ENCODE measurements at regions not wholly inside any gene's neighbourhood (a gene's known extent, or its start where the extent isn't known, plus 50 kb on each side); places are given as distances from the start of the nearest gene placed in this dataset.

GRCh38 chr3:16697443-16698147 lies 92.4 kb upstream of the DAZL start:
- H3K27ac ChIP-seq (ENCODE audit: low read depth) = peak overlapping the region; percentile 90
- no peaks in the 10 kb centered on the region for H3K36me3 ChIP-seq (ENCODE audit: insufficient read depth)
- Mint-ChIP-seq H3K9me3 (peaks cover 7% of the 10 kb centered on the region; the same call in 2 of the 3 replicates), H3K36me3 (ENCODE audit: low read depth) (peaks cover 30% of the 10 kb centered on the region), H3K27me3 (ENCODE audit: insufficient read depth, low read depth, poor library complexity) (no peaks in the 10 kb centered on the region), H3K27ac (peak overlapping the region; percentile 22; the same call in 1 of the 2 replicates), H3K4me1 (peaks cover 35% of the 10 kb centered on the region), H3K4me3 (0 out of 3 replicates have a peak overlapping the region, but pooled peaks have one; percentile 19)
- H3K79me2 ChIP-seq (replicated peaks; ENCODE audit: insufficient read depth) = peaks cover 24% of the 10 kb centered on the region
- peak; percentile 52 for DNase-seq (ENCODE audit: low spot score)
- no peak for TF ChIP-seq POLR2AphosphoS5 (IDR thresholded peaks at IDR 0.05; ENCODE audit: low read depth)
- TF ChIP-seq EZH2phosphoT487 (IDR thresholded peaks at IDR 0.05; ENCODE audit: unreplicated experiment) = no peak
- TF ChIP-seq REST (IDR thresholded peaks at IDR 0.05; ENCODE audit: unreplicated experiment) = no peak
- TF ChIP-seq ETS1 (IDR thresholded peaks at IDR 0.05) = no peak
- TF ChIP-seq NANOG (IDR thresholded peaks at IDR 0.05; ENCODE audit: borderline replicate concordance) = 0 out of 2 replicates have a peak, but pooled peaks have one; percentile 10
- H3K4me2 ChIP-seq = peak overlapping the region; percentile 31
- H2AFZ ChIP-seq = no peak overlapping the region
- H3K27me3 ChIP-seq (ENCODE audit: insufficient read depth) = no peaks in the 10 kb centered on the region
- H4K20me1 ChIP-seq (replicated peaks; ENCODE audit: insufficient read depth) = no peaks in the 10 kb centered on the region
- ATAC-seq = peak; percentile 82
- H3K4me1 ChIP-seq (ENCODE audit: insufficient read depth) = peaks cover 23% of the 10 kb centered on the region
- peak overlapping the region; percentile 20; the same call in 1 of the 2 replicates for H3K4me3 ChIP-seq
- H3K9me2 ChIP-seq (ENCODE audit: insufficient read depth) = peaks cover 31% of the 10 kb centered on the region
- no peaks in the 10 kb centered on the region for H3F3A ChIP-seq (replicated peaks; ENCODE audit: low read depth)

GRCh38 chr3:16700651-16701050 lies 95.4 kb upstream of the DAZL start:
- TF ChIP-seq REST (IDR thresholded peaks at IDR 0.05; ENCODE audit: unreplicated experiment) (no peak), ZNF114 (CRISPR knock-in tag; IDR thresholded peaks at IDR 0.05) (no peak), CTCF (conservative IDR thresholded peaks at IDR 0.05; ENCODE audit: low read depth in 2 of 2) (no peak)
- H3F3A ChIP-seq (replicated peaks; ENCODE audit: low read depth) = no peaks in the 10 kb centered on the region
- H3K27ac ChIP-seq (ENCODE audit: low read depth) = no peak overlapping the region
- peaks cover 23% of the 10 kb centered on the region for H3K4me1 ChIP-seq (ENCODE audit: insufficient read depth)
- Mint-ChIP-seq H3K4me3 (no peak overlapping the region), H3K27ac (no peak overlapping the region), H3K27me3 (ENCODE audit: insufficient read depth, low read depth, poor library complexity) (no peaks in the 10 kb centered on the region), H3K36me3 (ENCODE audit: low read depth) (peaks cover 13% of the 10 kb centered on the region; the same call in 2 of the 3 replicates), H3K4me1 (peaks cover 32% of the 10 kb centered on the region), H3K9me3 (peaks cover 4% of the 10 kb centered on the region; the same call in 1 of the 3 replicates)
- no peaks in the 10 kb centered on the region for H3K36me3 ChIP-seq (ENCODE audit: insufficient read depth)
- ATAC-seq = no peak
- no peaks in the 10 kb centered on the region for H3K27me3 ChIP-seq (ENCODE audit: insufficient read depth)
- no peak overlapping the region for H3K4me3 ChIP-seq
- H3K9me2 ChIP-seq (ENCODE audit: insufficient read depth) = peaks cover 19% of the 10 kb centered on the region
- H2AFZ ChIP-seq = no peak overlapping the region
- H3K4me2 ChIP-seq = no peak overlapping the region
- H4K20me1 ChIP-seq (replicated peaks; ENCODE audit: insufficient read depth) = no peaks in the 10 kb centered on the region
- DNase-seq (ENCODE audit: low spot score) = no peak
- H3K79me2 ChIP-seq (replicated peaks; ENCODE audit: insufficient read depth) = peaks cover 10% of the 10 kb centered on the region; the same call in 1 of the 2 replicates

All from GM23338 (cell line).